Neuron (in vitro differentiated cells): ENCODE measurements at regions not wholly inside any gene's neighbourhood (a gene's known extent, or its start where the extent isn't known, plus 50 kb on each side); places are given as distances from the start of the nearest gene placed in this dataset.
A peak's percentile ranks its signal among the peaks of the same experiment; 100 is the strongest.

ENCODE experiments used
- H2AFZ ChIP-seq: one replicate; pipeline ENCODE4 v1.6.1; 2013; ENCODE audit warnings: low read depth, mild to moderate bottlenecking, inconsistent platforms, low read length, moderate library complexity
- H3K27me3 ChIP-seq: one replicate; pipeline ENCODE4 v1.6.1; 2013; ENCODE audit warnings: low read length; ENCODE audit not compliant: insufficient read depth
- H3K36me3 ChIP-seq: one replicate; pipeline ENCODE4 v1.6.1; 2013; ENCODE audit warnings: low read length; ENCODE audit not compliant: insufficient read depth
- H3K4me1 ChIP-seq: one replicate; pipeline ENCODE4 v1.6.1; 2013; ENCODE audit warnings: low read length; ENCODE audit not compliant: insufficient read depth
- H3K4me3 ChIP-seq: 2 replicates; pipeline ENCODE4 v1.5.1; 2013; ENCODE audit warnings: mild to moderate bottlenecking, low read length, moderate library complexity
- H3K9me3 ChIP-seq: one replicate; pipeline ENCODE4 v1.6.1; 2013; ENCODE audit warnings: low read length

DNA sequence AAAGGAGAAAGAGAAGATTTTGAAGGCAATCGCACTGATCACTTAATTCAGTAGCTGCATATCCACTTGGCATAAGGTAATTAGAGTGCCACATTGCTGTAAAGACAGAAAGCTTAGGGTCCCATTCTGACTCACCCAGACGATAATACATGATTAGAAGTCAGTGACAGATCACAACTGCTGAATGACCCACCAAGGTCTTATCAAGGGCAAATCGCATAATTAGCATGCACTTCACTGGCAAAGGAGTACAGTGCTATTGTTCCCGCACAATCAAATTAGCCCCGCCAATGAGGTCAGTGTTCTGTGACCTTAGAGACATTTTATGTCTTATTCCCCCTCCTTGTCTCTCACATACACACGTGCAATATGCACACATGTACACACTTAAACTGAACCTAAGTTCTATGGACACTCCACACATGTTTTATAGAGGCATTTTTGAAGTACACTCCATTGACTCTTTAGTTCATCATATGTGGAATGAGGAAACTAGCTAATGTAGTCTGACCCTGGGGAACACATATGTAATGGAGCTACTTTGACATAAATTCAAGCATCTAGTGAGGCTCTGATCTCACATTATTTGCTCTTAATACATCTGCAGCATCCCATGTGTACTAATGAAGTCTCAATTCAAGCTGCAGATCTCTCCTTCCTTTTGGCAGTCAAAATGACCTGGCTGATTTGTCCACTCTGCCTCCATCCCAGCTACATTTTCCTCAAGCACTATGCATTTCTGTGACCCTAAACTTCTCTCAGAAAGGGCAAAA lies 673.8 kb upstream of the FANCL start:
- no peak overlapping the region for H3K4me3 ChIP-seq
- H3K27me3 ChIP-seq = no peaks in the 10 kb centered on the region
- H3K4me1 ChIP-seq = peaks cover 93% of the 10 kb centered on the region
- H2AFZ ChIP-seq = no peak overlapping the region
- H3K9me3 ChIP-seq = no peaks in the 10 kb centered on the region
- no peaks in the 10 kb centered on the region for H3K36me3 ChIP-seq

DNA sequence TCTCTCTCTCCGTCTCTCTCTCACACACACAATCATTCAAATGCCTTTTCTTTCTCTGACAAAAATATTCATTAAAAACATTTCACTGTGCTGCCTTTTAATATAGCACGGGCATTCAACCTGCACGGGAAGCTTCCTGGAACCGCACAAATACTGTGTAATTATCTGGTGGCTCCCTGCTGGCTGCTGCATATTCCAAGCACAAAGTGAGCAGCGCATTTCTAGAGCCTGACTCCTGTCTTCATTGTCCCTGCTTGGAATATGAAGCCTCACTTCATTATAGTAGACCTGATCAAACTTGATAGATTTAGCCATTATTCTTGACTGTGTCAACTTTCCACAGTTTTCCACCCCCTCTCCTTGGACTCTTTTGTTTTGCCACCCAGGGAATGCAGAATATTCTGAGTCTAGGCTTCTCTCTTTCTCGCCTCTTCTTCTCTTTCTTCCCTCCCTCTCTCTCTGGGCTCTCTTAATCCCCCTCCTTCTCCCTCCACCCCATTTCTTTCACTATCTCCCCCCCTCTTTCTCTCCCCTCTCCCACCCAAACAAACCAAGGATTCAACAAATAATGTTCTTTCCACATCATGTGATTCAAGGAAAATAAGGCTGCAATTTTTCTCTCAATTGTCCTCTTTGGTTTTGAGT lies 672.1 kb upstream of the FANCL start:
- Histone ChIP-seq H3K4me1 (peaks cover 85% of the 10 kb centered on the region), H3K4me3 (peak overlapping the region; percentile 15), H3K36me3 (no peaks in the 10 kb centered on the region), H3K9me3 (no peaks in the 10 kb centered on the region), H2AFZ (peak overlapping the region; percentile 27), H3K27me3 (no peaks in the 10 kb centered on the region)

DNA sequence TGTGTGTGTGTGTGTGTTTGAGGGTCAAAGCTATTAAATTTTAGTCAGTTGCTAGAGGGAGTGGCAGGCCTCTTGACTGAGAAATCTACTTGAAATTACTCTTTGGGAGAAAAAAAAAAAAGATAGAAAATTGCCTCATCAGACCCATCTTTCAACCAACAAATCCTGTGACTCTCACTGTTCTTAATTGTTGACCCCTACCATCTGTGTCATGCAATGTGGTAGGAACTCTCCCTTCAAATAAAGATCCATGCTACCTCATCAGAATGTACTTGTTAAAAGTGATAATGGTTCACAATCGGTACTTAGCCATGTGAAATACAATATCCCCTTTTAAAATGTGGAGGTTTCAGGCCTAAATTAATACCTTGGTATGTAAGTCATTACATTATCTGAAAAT lies 670.8 kb upstream of the FANCL start:
- no peaks in the 10 kb centered on the region for H3K27me3 ChIP-seq
- no peaks in the 10 kb centered on the region for H3K36me3 ChIP-seq
- peaks cover 72% of the 10 kb centered on the region for H3K4me1 ChIP-seq
- no peak overlapping the region for H3K4me3 ChIP-seq
- no peak overlapping the region for H2AFZ ChIP-seq
- no peaks in the 10 kb centered on the region for H3K9me3 ChIP-seq

DNA sequence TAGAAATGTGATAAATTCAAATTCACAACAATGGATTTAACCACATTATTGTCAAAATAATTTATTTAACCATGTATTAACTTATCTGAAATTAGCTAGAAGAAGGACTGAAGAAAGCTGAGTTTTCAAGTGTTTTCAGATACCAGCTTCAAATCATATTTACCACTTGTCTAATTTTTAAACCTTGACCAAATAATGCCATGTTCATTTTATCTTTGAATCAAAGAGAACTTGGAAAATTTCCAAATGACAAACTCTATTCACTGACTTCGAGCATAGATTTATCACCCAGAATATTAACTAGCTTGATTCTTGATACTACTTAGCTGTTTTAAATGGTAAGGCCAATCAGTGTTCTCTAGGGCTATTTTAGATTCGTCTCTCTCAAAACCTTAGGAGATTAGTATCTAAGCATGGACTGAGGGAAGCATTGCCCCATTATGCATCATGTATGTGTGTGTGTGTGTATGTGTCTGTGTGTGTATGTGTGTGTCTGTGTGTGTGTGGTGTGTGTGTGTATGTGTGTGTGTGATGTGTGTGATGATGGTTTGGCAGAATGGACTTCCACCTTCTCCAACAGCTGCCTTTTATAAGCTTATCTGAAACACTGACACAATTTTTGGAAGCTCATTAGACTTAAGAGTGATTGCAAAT lies 667.5 kb upstream of the FANCL start:
- H3K4me3 ChIP-seq = no peak overlapping the region
- H2AFZ ChIP-seq = no peak overlapping the region
- no peaks in the 10 kb centered on the region for H3K36me3 ChIP-seq
- no peaks in the 10 kb centered on the region for H3K9me3 ChIP-seq
- H3K4me1 ChIP-seq = peaks cover 40% of the 10 kb centered on the region
- H3K27me3 ChIP-seq = no peaks in the 10 kb centered on the region

DNA sequence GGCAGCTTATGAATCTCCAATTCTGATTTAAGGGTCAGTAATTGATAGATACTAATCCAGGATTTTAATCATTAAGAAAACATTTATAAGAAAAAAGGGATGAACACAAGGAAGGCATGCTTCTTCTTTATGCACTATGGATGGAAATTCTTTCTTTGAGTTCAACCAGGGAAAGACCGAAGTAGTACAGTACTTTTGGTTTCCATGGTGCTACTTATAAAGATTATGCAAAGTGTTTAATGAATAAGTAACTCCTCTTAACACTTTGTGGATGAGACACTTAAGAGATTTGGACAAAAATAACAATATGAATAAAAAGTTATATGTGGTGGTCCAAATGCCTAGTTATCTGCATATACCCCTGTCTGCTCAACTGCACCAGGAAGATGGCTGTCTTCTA lies 666.5 kb upstream of the FANCL start:
- no peak overlapping the region for H3K4me3 ChIP-seq
- peaks cover 31% of the 10 kb centered on the region for H3K4me1 ChIP-seq
- H3K9me3 ChIP-seq = no peaks in the 10 kb centered on the region
- no peaks in the 10 kb centered on the region for H3K36me3 ChIP-seq
- no peaks in the 10 kb centered on the region for H3K27me3 ChIP-seq
- H2AFZ ChIP-seq = no peak overlapping the region

DNA sequence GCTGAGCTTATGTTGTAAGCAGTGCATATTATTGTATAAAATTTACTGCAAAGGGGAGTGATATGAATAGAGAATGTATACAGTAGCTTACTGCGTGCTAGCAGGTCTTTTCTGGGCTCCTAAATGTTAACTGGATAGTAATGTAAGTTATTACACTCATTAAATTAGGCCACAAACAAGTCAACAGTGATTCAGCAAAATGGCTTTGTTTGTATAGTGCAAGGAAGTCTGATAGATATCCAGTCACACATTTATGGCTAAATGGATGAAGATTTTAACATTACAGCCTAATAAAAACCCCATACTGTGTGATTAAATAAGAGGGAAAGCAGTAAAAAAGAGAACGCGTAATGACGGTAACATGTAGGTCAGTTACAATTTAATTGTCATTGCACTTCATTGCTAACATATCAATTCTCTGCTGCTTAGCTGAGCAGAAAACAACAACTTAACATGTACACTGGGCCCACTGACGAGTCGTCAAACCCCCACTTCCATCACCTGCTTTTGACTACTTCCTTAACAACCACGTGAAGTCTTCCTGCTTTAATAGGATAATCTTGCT lies 665.0 kb upstream of the FANCL start:
- H3K27me3 ChIP-seq = no peaks in the 10 kb centered on the region
- H3K4me1 ChIP-seq = peaks cover 16% of the 10 kb centered on the region
- H2AFZ ChIP-seq = no peak overlapping the region
- H3K36me3 ChIP-seq = no peaks in the 10 kb centered on the region
- H3K9me3 ChIP-seq = no peaks in the 10 kb centered on the region
- no peak overlapping the region for H3K4me3 ChIP-seq

DNA sequence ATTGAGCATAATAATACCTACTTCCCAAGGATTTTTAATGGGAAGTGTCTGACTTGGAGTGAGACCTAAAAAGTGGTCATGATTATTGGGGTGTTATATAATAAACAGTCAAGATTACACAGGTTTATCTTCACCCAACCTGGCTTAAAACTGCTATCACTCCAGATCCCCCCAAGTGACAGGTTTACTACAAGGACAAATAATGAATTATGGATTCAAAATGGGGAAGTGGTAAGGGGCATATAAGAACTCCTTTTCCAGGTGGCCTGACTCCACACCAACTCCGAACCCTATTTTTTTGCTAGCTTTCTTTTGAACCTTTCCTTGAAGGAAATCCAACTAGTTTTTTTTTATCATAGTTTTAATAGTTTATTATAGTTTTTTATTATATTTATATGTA lies 663.0 kb upstream of the FANCL start:
- Histone ChIP-seq H3K4me3 (no peak overlapping the region), H3K9me3 (no peaks in the 10 kb centered on the region), H3K36me3 (no peaks in the 10 kb centered on the region), H2AFZ (no peak overlapping the region), H3K27me3 (no peaks in the 10 kb centered on the region), H3K4me1 (peaks cover 4% of the 10 kb centered on the region)

DNA sequence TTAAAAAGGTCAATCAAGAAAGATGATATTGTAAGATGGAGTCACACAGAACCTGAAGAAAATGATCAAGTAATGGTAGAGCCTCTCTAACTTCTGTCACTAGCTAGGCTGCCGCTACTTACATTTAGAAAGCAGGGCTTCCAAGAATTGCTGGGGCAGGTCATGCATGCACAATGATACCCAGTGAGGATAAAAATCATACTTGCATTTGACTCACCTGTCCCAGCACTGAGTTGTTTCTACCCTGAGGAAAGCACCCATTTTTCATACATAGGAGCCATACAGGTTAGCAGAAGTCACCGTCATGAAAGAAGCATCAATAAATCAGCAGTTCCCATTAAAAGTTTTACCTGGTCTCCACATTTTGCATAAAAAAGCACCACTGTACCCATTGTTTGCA lies 662.3 kb upstream of the FANCL start:
- Histone ChIP-seq H3K36me3 (no peaks in the 10 kb centered on the region), H3K27me3 (no peaks in the 10 kb centered on the region), H3K4me1 (no peaks in the 10 kb centered on the region), H3K9me3 (no peaks in the 10 kb centered on the region), H2AFZ (no peak overlapping the region), H3K4me3 (no peak overlapping the region)

DNA sequence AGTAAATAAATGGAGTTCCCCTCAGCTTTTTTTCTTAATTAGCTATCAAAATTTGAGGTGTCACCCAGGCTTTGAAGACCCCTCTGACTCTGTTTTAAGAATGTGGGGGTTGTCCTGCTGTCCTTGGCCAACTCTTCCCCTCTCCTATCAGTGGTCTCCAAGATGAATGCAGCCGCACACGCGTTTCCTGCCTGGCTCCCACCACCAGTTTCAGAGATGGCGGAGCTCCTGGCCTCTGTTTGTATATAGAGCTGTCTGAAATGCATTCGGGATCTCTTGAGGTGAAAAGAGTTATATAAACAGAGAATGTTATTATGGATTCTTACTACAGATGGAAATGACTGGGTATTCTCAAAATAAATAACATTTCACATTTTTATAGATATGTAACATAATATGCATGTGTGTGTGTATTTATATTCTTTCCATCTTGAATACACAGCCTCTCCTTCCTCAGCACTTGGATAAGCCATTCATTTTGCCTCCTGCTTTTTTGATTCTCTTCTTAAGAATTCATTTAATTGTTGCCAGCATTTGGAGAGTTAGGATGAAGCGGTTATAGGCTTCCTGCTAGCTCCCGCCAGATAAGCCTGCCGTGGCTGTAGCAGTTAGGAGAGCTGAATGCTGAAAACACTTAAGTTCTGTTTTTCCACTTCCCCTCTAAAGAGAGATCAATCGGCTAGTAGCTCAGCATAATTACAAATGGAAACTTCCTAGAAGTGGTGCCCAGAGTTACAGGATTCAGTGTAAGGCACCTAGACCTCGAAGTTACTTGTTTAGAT lies 659.3 kb upstream of the FANCL start:
- Histone ChIP-seq H3K4me1 (no peaks in the 10 kb centered on the region), H3K9me3 (no peaks in the 10 kb centered on the region), H3K4me3 (no peak overlapping the region), H3K36me3 (no peaks in the 10 kb centered on the region), H3K27me3 (no peaks in the 10 kb centered on the region), H2AFZ (no peak overlapping the region)

DNA sequence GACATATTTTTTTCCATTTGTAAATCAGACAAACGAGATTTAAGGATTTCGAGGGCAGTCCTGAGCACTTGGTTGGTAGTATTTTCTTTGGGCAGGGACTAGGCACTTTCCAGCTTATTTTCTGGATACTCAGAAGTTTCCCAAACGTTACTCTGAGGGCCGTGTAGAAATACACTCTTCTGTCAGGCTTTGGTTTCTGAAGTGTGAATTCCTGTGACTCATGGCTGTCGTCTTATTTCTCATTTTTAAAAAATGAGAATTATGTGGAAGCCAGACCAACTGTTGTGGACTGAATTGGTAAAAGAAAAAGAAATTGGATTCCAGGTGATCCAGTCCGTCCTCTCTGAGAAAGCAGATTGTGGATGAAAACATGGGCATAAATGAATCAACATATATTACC lies 658.6 kb upstream of the FANCL start:
- H3K4me3 ChIP-seq = no peak overlapping the region
- H3K9me3 ChIP-seq = no peaks in the 10 kb centered on the region
- no peaks in the 10 kb centered on the region for H3K27me3 ChIP-seq
- H2AFZ ChIP-seq = no peak overlapping the region
- H3K4me1 ChIP-seq = no peaks in the 10 kb centered on the region
- no peaks in the 10 kb centered on the region for H3K36me3 ChIP-seq

DNA sequence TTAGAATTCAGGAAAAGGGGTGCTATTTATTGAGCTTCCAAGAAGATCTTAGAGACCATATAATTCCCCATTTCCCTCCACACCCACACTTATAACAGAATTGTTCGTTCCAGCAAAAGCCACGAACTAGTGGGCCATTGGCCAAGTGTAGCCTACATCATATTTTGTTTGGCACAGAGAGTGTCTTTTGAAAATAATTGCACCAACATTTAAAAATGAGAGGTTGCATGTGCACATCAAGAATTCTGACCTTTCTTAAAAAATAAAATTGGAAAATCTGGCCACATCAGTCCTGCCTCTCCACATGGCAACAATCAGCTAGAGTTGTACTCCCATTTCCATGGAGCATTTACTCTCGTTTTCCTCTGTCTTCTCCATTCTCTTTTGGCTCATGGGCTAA lies 655.5 kb upstream of the FANCL start:
- H3K9me3 ChIP-seq = no peaks in the 10 kb centered on the region

DNA sequence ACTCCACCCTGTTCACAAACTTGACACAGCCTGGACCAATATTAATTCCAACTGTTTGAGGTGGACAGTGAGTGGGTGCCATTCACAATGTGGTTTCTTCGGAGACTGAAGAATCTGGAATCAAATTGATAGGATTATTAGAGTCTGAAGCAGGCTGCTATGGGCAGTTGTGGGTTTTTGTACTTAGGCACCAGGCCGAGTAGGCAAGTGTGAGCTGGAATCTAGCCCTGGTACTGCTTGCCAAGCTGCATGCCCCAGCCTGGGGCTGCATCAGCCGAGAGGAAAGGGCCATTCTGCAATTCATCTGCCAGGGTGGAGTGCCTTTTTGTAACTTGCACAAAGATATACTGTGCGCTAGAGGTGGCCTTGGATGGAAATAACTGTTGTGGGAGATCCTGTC lies 654.7 kb upstream of the FANCL start:
- H3K9me3 ChIP-seq = no peaks in the 10 kb centered on the region
- H3K4me1 ChIP-seq = no peaks in the 10 kb centered on the region
- H3K4me3 ChIP-seq = no peak overlapping the region
- no peaks in the 10 kb centered on the region for H3K27me3 ChIP-seq
- H2AFZ ChIP-seq = no peak overlapping the region
- no peaks in the 10 kb centered on the region for H3K36me3 ChIP-seq

More for the DNA sequence above, 655.5 kb upstream of the FANCL start:
- Histone ChIP-seq H3K36me3 (no peaks in the 10 kb centered on the region), H3K4me3 (no peak overlapping the region), H2AFZ (no peak overlapping the region), H3K27me3 (no peaks in the 10 kb centered on the region), H3K4me1 (no peaks in the 10 kb centered on the region)
